ENCODE measurements at regions not wholly inside any gene's neighbourhood (a gene's known extent, or its start where the extent isn't known, plus 50 kb on each side); places are given as distances from the start of the nearest gene placed in this dataset.
"Not testable (repeated sequence)": the region's sequence is repeated elsewhere in the genome, so short reads cannot be mapped to it uniquely, and the experiment has no call there.

- no peak overlapping the region for H3K27ac Mint-ChIP-seq
- no peaks in the 10 kb centered on the region for H3K4me1 Mint-ChIP-seq
- CTCF ChIA-PET: no interaction called here
- H3K27me3 Mint-ChIP-seq: no peaks in the 10 kb centered on the region
- no peaks in the 10 kb centered on the region for H3K9me3 Mint-ChIP-seq
- DNase-seq: no peak
- H3K36me3 Mint-ChIP-seq: no peaks in the 10 kb centered on the region
- no peak overlapping the region for H3K4me3 Mint-ChIP-seq
These were observed 1016.2 kb upstream of the PCDH20 start for GRCh38 chr13:62431852-62432251.

- no peaks in the 10 kb centered on the region for H3K9me3 Mint-ChIP-seq
- DNase-seq: no peak
- H3K4me3 Mint-ChIP-seq: no peak overlapping the region
- H3K27me3 Mint-ChIP-seq: no peaks in the 10 kb centered on the region
- no peaks in the 10 kb centered on the region for H3K4me1 Mint-ChIP-seq
- CTCF ChIA-PET: no interaction called here
- H3K27ac Mint-ChIP-seq: no peak overlapping the region
- no peaks in the 10 kb centered on the region for H3K36me3 Mint-ChIP-seq
These were observed 1003.2 kb upstream of the PCDH20 start for GRCh38 chr13:62418872-62419271.

GRCh38 chr13:62418376-62418775 is 1002.7 kb upstream of the PCDH20 start:
- Mint-ChIP-seq H3K4me3 (no peak overlapping the region), H3K9me3 (no peaks in the 10 kb centered on the region), H3K27ac (no peak overlapping the region), H3K27me3 (no peaks in the 10 kb centered on the region), H3K4me1 (no peaks in the 10 kb centered on the region), H3K36me3 (no peaks in the 10 kb centered on the region)
- DNase-seq: no peak
- CTCF ChIA-PET: no interaction called here

- Mint-ChIP-seq H3K27me3 (no peaks in the 10 kb centered on the region), H3K4me3 (no peak overlapping the region), H3K4me1 (no peaks in the 10 kb centered on the region), H3K9me3 (peaks cover 17% of the 10 kb centered on the region), H3K27ac (no peak overlapping the region), H3K36me3 (no peaks in the 10 kb centered on the region)
- DNase-seq: no peak
- CTCF ChIA-PET: no interaction called here
These were observed 992.2 kb upstream of the PCDH20 start for GRCh38 chr13:62407871-62408270.

GRCh38 chr13:62388515-62388914 is 972.9 kb upstream of the PCDH20 start:
- no peak overlapping the region for H3K4me3 Mint-ChIP-seq
- H3K36me3 Mint-ChIP-seq: no peaks in the 10 kb centered on the region
- no peak for DNase-seq
- CTCF ChIA-PET: no interaction called here
- no peaks in the 10 kb centered on the region for H3K4me1 Mint-ChIP-seq
- no peak overlapping the region for H3K27ac Mint-ChIP-seq
- no peaks in the 10 kb centered on the region for H3K27me3 Mint-ChIP-seq
- H3K9me3 Mint-ChIP-seq: no peaks in the 10 kb centered on the region

- no peak for DNase-seq
- Mint-ChIP-seq H3K36me3 (no peaks in the 10 kb centered on the region), H3K4me3 (no peak overlapping the region), H3K27me3 (no peaks in the 10 kb centered on the region), H3K27ac (no peak overlapping the region), H3K4me1 (no peaks in the 10 kb centered on the region), H3K9me3 (no peaks in the 10 kb centered on the region)
- CTCF ChIA-PET: no interaction called here
These were observed 972.0 kb upstream of the PCDH20 start for GRCh38 chr13:62387647-62388046.

GRCh38 chr13:62379241-62379640 is 963.6 kb upstream of the PCDH20 start:
- H3K27ac Mint-ChIP-seq, H3K4me1 Mint-ChIP-seq, H3K27me3 Mint-ChIP-seq, H3K4me3 Mint-ChIP-seq, H3K9me3 Mint-ChIP-seq, H3K36me3 Mint-ChIP-seq, DNase-seq, CTCF ChIA-PET: not testable (repeated sequence)

- H3K27ac Mint-ChIP-seq: no peak overlapping the region
- H3K9me3 Mint-ChIP-seq: peaks cover 8% of the 10 kb centered on the region
- no peak for DNase-seq
- no peaks in the 10 kb centered on the region for H3K4me1 Mint-ChIP-seq
- H3K36me3 Mint-ChIP-seq: no peaks in the 10 kb centered on the region
- H3K27me3 Mint-ChIP-seq: no peaks in the 10 kb centered on the region
- CTCF ChIA-PET: no interaction called here
- no peak overlapping the region for H3K4me3 Mint-ChIP-seq
These were observed 962.2 kb upstream of the PCDH20 start for GRCh38 chr13:62377838-62378237.

GRCh38 chr13:62375653-62376052 is 960.0 kb upstream of the PCDH20 start:
- no peaks in the 10 kb centered on the region for H3K36me3 Mint-ChIP-seq
- no peak overlapping the region for H3K27ac Mint-ChIP-seq
- peaks cover 5% of the 10 kb centered on the region for H3K9me3 Mint-ChIP-seq
- no peaks in the 10 kb centered on the region for H3K27me3 Mint-ChIP-seq
- H3K4me3 Mint-ChIP-seq: no peak overlapping the region
- no peaks in the 10 kb centered on the region for H3K4me1 Mint-ChIP-seq
- no peak for DNase-seq
- CTCF ChIA-PET: no interaction called here

GRCh38 chr13:62371737-62372136 is 956.1 kb upstream of the PCDH20 start:
- CTCF ChIA-PET: no interaction called here
- Mint-ChIP-seq H3K4me3 (no peak overlapping the region), H3K27me3 (no peaks in the 10 kb centered on the region), H3K4me1 (no peaks in the 10 kb centered on the region), H3K27ac (no peak overlapping the region), H3K36me3 (no peaks in the 10 kb centered on the region), H3K9me3 (peaks cover 2% of the 10 kb centered on the region)
- DNase-seq: no peak

GRCh38 chr13:62367971-62368370 is 952.3 kb upstream of the PCDH20 start:
- H3K9me3 Mint-ChIP-seq, DNase-seq, H3K4me1 Mint-ChIP-seq, H3K36me3 Mint-ChIP-seq, CTCF ChIA-PET, H3K27me3 Mint-ChIP-seq, H3K4me3 Mint-ChIP-seq, H3K27ac Mint-ChIP-seq: not testable (repeated sequence)

- H3K4me1 Mint-ChIP-seq: no peaks in the 10 kb centered on the region
- no peaks in the 10 kb centered on the region for H3K9me3 Mint-ChIP-seq
- no peaks in the 10 kb centered on the region for H3K27me3 Mint-ChIP-seq
- no peak overlapping the region for H3K4me3 Mint-ChIP-seq
- CTCF ChIA-PET: no interaction called here
- H3K27ac Mint-ChIP-seq: no peak overlapping the region
- DNase-seq: no peak
- no peaks in the 10 kb centered on the region for H3K36me3 Mint-ChIP-seq
These were observed 945.0 kb upstream of the PCDH20 start for GRCh38 chr13:62360609-62361008.

GRCh38 chr13:62358646-62358932 is 942.9 kb upstream of the PCDH20 start:
- Mint-ChIP-seq H3K4me1 (no peaks in the 10 kb centered on the region), H3K9me3 (no peaks in the 10 kb centered on the region), H3K27ac (no peak overlapping the region), H3K27me3 (no peaks in the 10 kb centered on the region), H3K4me3 (no peak overlapping the region), H3K36me3 (no peaks in the 10 kb centered on the region)
- no peak for DNase-seq
- CTCF ChIA-PET: no interaction called here

- CTCF ChIA-PET: no interaction called here
These were observed 942.4 kb upstream of the PCDH20 start for GRCh38 chr13:62357887-62358645.

GRCh38 chr13:62356977-62357376 is 941.3 kb upstream of the PCDH20 start:
- H3K9me3 Mint-ChIP-seq: no peaks in the 10 kb centered on the region
- DNase-seq: no peak
- no peaks in the 10 kb centered on the region for H3K4me1 Mint-ChIP-seq
- no peaks in the 10 kb centered on the region for H3K36me3 Mint-ChIP-seq
- no peak overlapping the region for H3K4me3 Mint-ChIP-seq
- no peaks in the 10 kb centered on the region for H3K27me3 Mint-ChIP-seq
- no peak overlapping the region for H3K27ac Mint-ChIP-seq
- CTCF ChIA-PET: no interaction called here

More at GRCh38 chr13:62357887-62358645, 942.4 kb upstream of the PCDH20 start:
- no peaks in the 10 kb centered on the region for H3K36me3 Mint-ChIP-seq
- no peaks in the 10 kb centered on the region for H3K9me3 Mint-ChIP-seq
- no peak for DNase-seq
- H3K4me1 Mint-ChIP-seq: no peaks in the 10 kb centered on the region
- no peak overlapping the region for H3K4me3 Mint-ChIP-seq
- H3K27me3 Mint-ChIP-seq: no peaks in the 10 kb centered on the region
- no peak overlapping the region for H3K27ac Mint-ChIP-seq

Measured in activated naive CD4-positive, alpha-beta T cell treated with anti-CD3 and anti-CD28 coated beads, Interleukin-2, amount 10 ng/mL, durations not matched to agents 7 days and 5 days (primary cell).